NCI-H2107 treated with DMSO at 0.1 percent for 48 hours (cell line): ENCODE measurements at regions not wholly inside any gene's neighbourhood (a gene's known extent, or its start where the extent isn't known, plus 50 kb on each side); places are given as distances from the start of the nearest gene placed in this dataset.

Experiments used
- DNase-seq: peaks from one replicate; lab custom pipeline; 2025; ENCODE audit not compliant: unreplicated experiment; lab: John Stamatoyannopoulos, UW

- no peak for DNase-seq
Measured at GRCh38 chr14:31965071-31965734, 111.9 kb upstream of the ARHGAP5 start.

- DNase-seq = no peak
Measured at GRCh38 chr14:31965735-31966598, 111.1 kb upstream of the ARHGAP5 start.

GRCh38 chr14:31966896-31967668 lies 110.0 kb upstream of the ARHGAP5 start:
- DNase-seq = no peak

GRCh38 chr14:31967669-31967975 lies 109.5 kb upstream of the ARHGAP5 start:
- no peak for DNase-seq

GRCh38 chr14:31968107-31968810 lies 108.8 kb upstream of the ARHGAP5 start:
- no peak for DNase-seq

- no peak for DNase-seq
Measured at GRCh38 chr14:31968956-31969698, 108.0 kb upstream of the ARHGAP5 start.

- no peak for DNase-seq
Measured at GRCh38 chr14:31969699-31970240, 107.3 kb upstream of the ARHGAP5 start.

- DNase-seq = no peak
Measured at GRCh38 chr14:31970744-31971143, 106.4 kb upstream of the ARHGAP5 start.

- DNase-seq = no peak
Measured at GRCh38 chr14:31971612-31972011, 105.5 kb upstream of the ARHGAP5 start.

- no peak for DNase-seq
Measured at GRCh38 chr14:31977001-31977556, 100.0 kb upstream of the ARHGAP5 start.

- DNase-seq = no peak
Measured at GRCh38 chr14:31978423-31978822, 98.7 kb upstream of the ARHGAP5 start.

- no peak for DNase-seq
Measured at GRCh38 chr14:31982642-31983041, 94.5 kb upstream of the ARHGAP5 start.

- no peak for DNase-seq
Measured at GRCh38 chr14:31986405-31986804, 90.7 kb upstream of the ARHGAP5 start.

GRCh38 chr14:31987721-31988120 lies 89.4 kb upstream of the ARHGAP5 start:
- DNase-seq = no peak

- DNase-seq = no peak
Measured at GRCh38 chr14:31988244-31988643, 88.9 kb upstream of the ARHGAP5 start.

- no peak for DNase-seq
Measured at GRCh38 chr14:31990183-31990857, 86.8 kb upstream of the ARHGAP5 start.

- no peak for DNase-seq
Measured at GRCh38 chr14:31990926-31991572, 86.1 kb upstream of the ARHGAP5 start.

- DNase-seq = no peak
Measured at GRCh38 chr14:31992011-31992447, 85.1 kb upstream of the ARHGAP5 start.

- no peak for DNase-seq
Measured at GRCh38 chr14:31993521-31993951, 83.6 kb upstream of the ARHGAP5 start.
